WERI-Rb-1 (cell line): ENCODE measurements at regions not wholly inside any gene's neighbourhood (a gene's known extent, or its start where the extent isn't known, plus 50 kb on each side); places are given as distances from the start of the nearest gene placed in this dataset.

Source experiments
- DNase-seq: peaks from one replicate; pipeline ENCODE4 v3.0.0-alpha.2; 2020
- H3K27ac ChIP-seq: fragments of 250-450 bp; sonication (Bioruptor Pico); 2 replicates; pipeline ENCODE4 v1.5.1; 2020; ENCODE audit warnings: mild to moderate bottlenecking, moderate library complexity
- H3K27me3 ChIP-seq: fragments of 250-450 bp; sonication (Bioruptor Pico); 2 replicates; pipeline ENCODE4 v1.5.1; 2021; ENCODE audit warnings: mild to moderate bottlenecking, low read depth, moderate library complexity; ENCODE audit not compliant: insufficient read depth, severe bottlenecking
- H3K36me3 ChIP-seq: fragments of 250-450 bp; sonication (Bioruptor Pico); 2 replicates; pipeline ENCODE4 v1.5.1; 2020; ENCODE audit warnings: mild to moderate bottlenecking, moderate library complexity
- H3K4me3 ChIP-seq: 2 replicates; pipeline ENCODE4 v1.5.1; 2011; ENCODE audit warnings: low read depth, mild to moderate bottlenecking, control low read depth, low read length
- H3K9me3 ChIP-seq: fragments of 250-450 bp; sonication (Bioruptor Pico); 2 replicates; pipeline ENCODE4 v1.5.1; 2021; ENCODE audit warnings: mild to moderate bottlenecking, moderate library complexity; ENCODE audit not compliant: severe bottlenecking
- CTCF ChIP-seq: IDR thresholded peaks from 2 replicates; pipeline ENCODE4 v1.5.1; 2011; ENCODE audit warnings: low read depth, mild to moderate bottlenecking, control low read depth, inconsistent platforms, low read length

DNA sequence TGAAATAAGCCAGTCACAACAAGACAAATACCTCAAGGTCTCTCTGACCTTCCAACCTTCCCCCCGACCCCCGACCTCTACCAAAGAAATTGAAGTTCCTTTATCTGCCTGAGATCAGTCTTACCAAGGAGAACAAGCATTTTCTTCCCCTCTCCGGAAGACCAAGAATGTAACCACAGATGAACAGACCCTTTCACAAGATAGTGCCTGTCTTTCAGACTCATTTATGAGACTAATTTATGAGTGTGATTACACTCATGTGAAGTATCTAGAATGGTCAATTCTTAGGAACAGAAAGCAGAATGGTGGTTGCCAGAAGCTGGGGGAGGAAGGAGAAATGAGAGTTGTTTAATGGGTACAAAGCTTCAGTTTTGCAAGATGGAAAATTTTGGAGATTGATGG is 108.9 kb upstream of the MKLN1 start:
- H3K4me3 ChIP-seq = no peak overlapping the region
- no peak overlapping the region for H3K27ac ChIP-seq
- no peaks in the 10 kb centered on the region for H3K36me3 ChIP-seq
- DNase-seq = no peak
- no peaks in the 10 kb centered on the region for H3K9me3 ChIP-seq
- H3K27me3 ChIP-seq = no peaks in the 10 kb centered on the region
- TF ChIP-seq CTCF = no peak

GRCh38 chr7:131219312-131220041 is 108.2 kb upstream of the MKLN1 start:
- TF ChIP-seq CTCF = no peak
- no peak for DNase-seq
- H3K36me3 ChIP-seq = no peaks in the 10 kb centered on the region
- no peak overlapping the region for H3K4me3 ChIP-seq
- H3K9me3 ChIP-seq = no peaks in the 10 kb centered on the region
- no peak overlapping the region for H3K27ac ChIP-seq
- no peaks in the 10 kb centered on the region for H3K27me3 ChIP-seq

DNA sequence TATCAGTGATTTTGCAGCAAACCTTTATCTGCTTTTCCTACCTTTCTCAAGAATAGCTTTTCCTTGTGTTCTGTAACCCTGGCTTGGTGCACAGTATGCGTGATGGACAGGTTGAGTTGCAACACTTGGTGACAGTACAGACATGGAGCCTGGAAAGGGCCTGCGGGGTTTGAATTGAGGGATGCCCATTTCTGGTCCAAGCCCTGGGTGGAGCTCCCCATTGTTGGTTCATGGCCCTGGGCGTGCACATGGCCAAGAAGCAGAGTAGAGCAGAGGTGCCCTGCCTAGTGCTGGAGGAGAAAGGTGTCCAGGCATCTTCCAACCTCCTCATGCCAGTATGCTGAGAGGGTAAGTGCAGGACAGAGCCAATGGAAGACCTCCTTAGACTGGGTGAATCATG is 106.6 kb upstream of the MKLN1 start:
- Histone ChIP-seq H3K4me3 (no peak overlapping the region), H3K36me3 (no peaks in the 10 kb centered on the region), H3K27me3 (no peaks in the 10 kb centered on the region), H3K9me3 (no peaks in the 10 kb centered on the region), H3K27ac (no peak overlapping the region)
- no peak for TF ChIP-seq CTCF
- DNase-seq = no peak

- Histone ChIP-seq H3K27me3 (no peaks in the 10 kb centered on the region), H3K27ac (no peak overlapping the region), H3K36me3 (no peaks in the 10 kb centered on the region), H3K9me3 (no peaks in the 10 kb centered on the region), H3K4me3 (no peak overlapping the region)
- no peak for DNase-seq
- TF ChIP-seq CTCF = no peak
These were observed 105.5 kb upstream of the MKLN1 start for GRCh38 chr7:131222171-131222570.

DNA sequence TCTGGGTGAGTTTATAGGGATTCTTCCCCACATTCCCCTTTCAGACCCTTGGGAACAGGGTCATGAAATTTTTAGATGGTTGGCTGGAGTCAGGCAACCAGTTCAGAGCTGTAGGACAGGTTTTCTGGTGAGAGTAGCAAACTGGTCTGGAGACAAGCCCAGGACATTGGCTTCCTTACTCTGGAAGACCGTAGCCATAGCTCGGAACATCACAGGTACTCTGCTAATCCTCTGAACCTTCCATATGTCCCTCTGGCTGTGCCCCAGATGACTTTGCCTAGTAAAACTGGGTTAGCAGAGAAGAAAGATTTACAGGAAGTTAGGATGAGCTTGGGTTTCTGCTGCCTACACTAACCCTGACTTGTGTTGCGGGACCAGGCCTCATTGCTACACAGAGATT is 104.5 kb upstream of the MKLN1 start:
- DNase-seq = no peak
- TF ChIP-seq CTCF = no peak
- Histone ChIP-seq H3K9me3 (no peaks in the 10 kb centered on the region), H3K27ac (no peak overlapping the region), H3K36me3 (no peaks in the 10 kb centered on the region), H3K4me3 (no peak overlapping the region), H3K27me3 (no peaks in the 10 kb centered on the region)

GRCh38 chr7:131224996-131225395 is 102.7 kb upstream of the MKLN1 start:
- no peak for TF ChIP-seq CTCF
- Histone ChIP-seq H3K27me3 (no peaks in the 10 kb centered on the region), H3K4me3 (no peak overlapping the region), H3K27ac (no peak overlapping the region), H3K36me3 (no peaks in the 10 kb centered on the region), H3K9me3 (no peaks in the 10 kb centered on the region)
- no peak for DNase-seq
